Astrocyte (in vitro differentiated cells and primary cell): ENCODE measurements at regions not wholly inside any gene's neighbourhood (a gene's known extent, or its start where the extent isn't known, plus 50 kb on each side); places are given as distances from the start of the nearest gene placed in this dataset.

Experiments used
- EZH2 ChIP-seq: IDR thresholded peaks from 2 replicates; pipeline ENCODE4 v1.6.1; 2012; ENCODE audit warnings: mild to moderate bottlenecking, low read length, inconsistent platforms; ENCODE audit not compliant: insufficient read depth
- TF ChIP-seq, protein P1 (sequence below): IDR thresholded peaks from 2 replicates; pipeline ENCODE4 v1.5.1; 2011; ENCODE audit warnings: low read depth, mild to moderate bottlenecking, inconsistent platforms, low read length, moderate library complexity; ENCODE audit not compliant: insufficient read depth

DNA sequence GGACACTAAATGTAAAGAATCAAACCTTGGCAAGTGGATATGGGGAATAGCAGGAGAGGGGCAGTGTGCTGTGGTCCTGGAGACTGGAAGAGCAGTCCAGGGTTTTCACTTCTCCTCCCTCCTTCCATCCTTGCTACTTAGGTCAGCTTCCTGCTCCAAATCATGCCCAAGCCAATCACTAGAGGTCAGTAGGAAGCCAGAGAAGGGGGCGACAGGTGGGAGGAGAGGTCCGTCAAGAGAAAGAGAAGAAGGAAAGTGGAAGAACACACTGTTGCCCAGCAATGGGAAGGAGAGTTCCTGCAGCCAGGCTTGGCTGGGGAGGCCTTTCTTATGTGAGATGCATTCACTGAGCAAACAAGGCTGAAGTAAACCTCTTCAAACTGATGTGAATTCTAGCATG lies 289.6 kb downstream of the DTWD2 start:
- TF ChIP-seq EZH2: no peak
- TF ChIP-seq, protein P1, sequence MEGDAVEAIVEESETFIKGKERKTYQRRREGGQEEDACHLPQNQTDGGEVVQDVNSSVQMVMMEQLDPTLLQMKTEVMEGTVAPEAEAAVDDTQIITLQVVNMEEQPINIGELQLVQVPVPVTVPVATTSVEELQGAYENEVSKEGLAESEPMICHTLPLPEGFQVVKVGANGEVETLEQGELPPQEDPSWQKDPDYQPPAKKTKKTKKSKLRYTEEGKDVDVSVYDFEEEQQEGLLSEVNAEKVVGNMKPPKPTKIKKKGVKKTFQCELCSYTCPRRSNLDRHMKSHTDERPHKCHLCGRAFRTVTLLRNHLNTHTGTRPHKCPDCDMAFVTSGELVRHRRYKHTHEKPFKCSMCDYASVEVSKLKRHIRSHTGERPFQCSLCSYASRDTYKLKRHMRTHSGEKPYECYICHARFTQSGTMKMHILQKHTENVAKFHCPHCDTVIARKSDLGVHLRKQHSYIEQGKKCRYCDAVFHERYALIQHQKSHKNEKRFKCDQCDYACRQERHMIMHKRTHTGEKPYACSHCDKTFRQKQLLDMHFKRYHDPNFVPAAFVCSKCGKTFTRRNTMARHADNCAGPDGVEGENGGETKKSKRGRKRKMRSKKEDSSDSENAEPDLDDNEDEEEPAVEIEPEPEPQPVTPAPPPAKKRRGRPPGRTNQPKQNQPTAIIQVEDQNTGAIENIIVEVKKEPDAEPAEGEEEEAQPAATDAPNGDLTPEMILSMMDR: no peak
